ENCODE measurements at regions not wholly inside any gene's neighbourhood (a gene's known extent, or its start where the extent isn't known, plus 50 kb on each side); places are given as distances from the start of the nearest gene placed in this dataset.

DNA sequence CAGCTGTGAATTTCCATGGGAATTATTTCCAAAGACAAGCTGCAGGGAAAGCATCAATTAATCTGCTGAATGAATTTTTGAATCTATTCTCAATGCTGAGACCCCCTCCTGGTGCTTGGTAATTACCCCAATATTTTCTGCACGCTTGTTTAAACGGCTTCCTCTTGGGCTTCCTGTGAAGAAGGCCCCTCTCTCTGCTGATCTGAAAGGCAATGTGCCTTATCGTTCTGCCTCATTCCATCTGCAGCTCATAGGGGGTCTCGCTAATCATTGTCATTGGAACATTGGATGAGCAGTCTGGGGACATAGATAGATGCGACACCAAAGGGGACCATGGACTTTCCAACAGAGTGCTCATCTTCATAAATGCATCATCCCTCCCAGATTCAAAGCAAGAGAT, 851.6 kb downstream of the PDHA2 start:
- Histone ChIP-seq H3K79me1 (ENCODE audit: low read depth in 1 of 2, low read length in 2 of 2) (no peaks in the 10 kb centered on the region), H2AK5ac (ENCODE audit: low read depth, low read length) (no peak overlapping the region), H3K56ac (ENCODE audit: extremely low read depth, insufficient read depth, low read length) (no peak overlapping the region), H3K27me3 (ENCODE audit: control insufficient read depth, insufficient read depth, low read length) (no peaks in the 10 kb centered on the region), H3K4ac (ENCODE audit: low read depth, low read length) (no peak overlapping the region), H2BK5ac (ENCODE audit: low read depth, low read length, poor library complexity, severe bottlenecking) (no peak overlapping the region), H3K4me2 (ENCODE audit: low read depth, low read length) (no peak overlapping the region), H2BK15ac (ENCODE audit: low read depth, low read length) (no peak overlapping the region), H4K8ac (ENCODE audit: low read depth in 2 of 2, low read length in 2 of 2) (no peak overlapping the region), H4K20me1 (ENCODE audit: insufficient read depth, low read length) (no peaks in the 10 kb centered on the region), H3K27ac (ENCODE audit: insufficient read depth, low read length) (no peak overlapping the region), H2AK9ac (replicated peaks; ENCODE audit: low read depth, low read length, poor library complexity) (no peak overlapping the region), H2BK20ac (ENCODE audit: low read depth, low read length) (no peak overlapping the region), H3K9ac (ENCODE audit: low read depth, low read length) (no peak overlapping the region), H3K4me1 (ENCODE audit: control insufficient read depth, insufficient read depth, low read length) (no peaks in the 10 kb centered on the region), H4K5ac (ENCODE audit: low read depth, low read length) (no peak overlapping the region), H3K9me3 (ENCODE audit: control insufficient read depth, insufficient read depth, low read length) (peaks cover 7% of the 10 kb centered on the region; the same call in 1 of the 2 replicates), H3K4me3 (ENCODE audit: insufficient read depth, low read depth, low read length) (no peak overlapping the region), H3K18ac (ENCODE audit: low read depth, low read length) (no peak overlapping the region), H4K91ac (ENCODE audit: insufficient read depth, low read depth, low read length) (no peak overlapping the region), H3K14ac (replicated peaks; ENCODE audit: low read depth, low read length) (no peak overlapping the region), H2AFZ (replicated peaks; ENCODE audit: low read length, poor library complexity) (no peak overlapping the region), H3K36me3 (ENCODE audit: control insufficient read depth, insufficient read depth, low read length) (no peaks in the 10 kb centered on the region), H2BK120ac (ENCODE audit: low read depth, low read length) (no peak overlapping the region), H3K23ac (ENCODE audit: low read depth, low read length) (no peak overlapping the region), H3K9me1 (ENCODE audit: insufficient read depth, low read length) (no peaks in the 10 kb centered on the region)
- no peak for TF ChIP-seq CEBPB (IDR thresholded peaks at IDR 0.05; ENCODE audit: low read depth, low read length)
- TF ChIP-seq RCOR1 (IDR thresholded peaks at IDR 0.05; ENCODE audit: insufficient replicate concordance, low read length), result no peak
- no CpG with 5 or more reads among the region's 5 CpGs for WGBS, 2 experiments (ENCODE audit: extremely low coverage in 2 of 2, insufficient read length in 1 of 2)
- POLR2A ChIA-PET (ENCODE audit: unreplicated experiment), result no interaction called here
- dilution Hi-C loops (cut with HindIII; ENCODE audit: low sequenced_read_pairs, unreplicated experiment), result no loop called here
- intact Hi-C loops (cut with micrococcal nuclease), result no loop called here
- CTCF ChIA-PET, result no interaction called here
- ATAC-seq (ENCODE audit: low read depth) (no peak), DNase-seq (no peak)
- no TSS peak for BruUV-seq (replicated peaks)
- in situ Hi-C loops (cut with MboI; ENCODE audit: low sequenced_read_pairs), result no loop called here
